ENCODE measurements at regions not wholly inside any gene's neighbourhood (a gene's known extent, or its start where the extent isn't known, plus 50 kb on each side); places are given as distances from the start of the nearest gene placed in this dataset.
"Not testable (repeated sequence)": the region's sequence is repeated elsewhere in the genome, so short reads cannot be mapped to it uniquely, and the experiment has no call there.

GRCh38 chr4:154120690-154121345 lies 331.9 kb upstream of the SFRP2 start:
- no peak overlapping the region for H3K4me3 ChIP-seq (ENCODE audit: low read depth, low read length)
- TF ChIP-seq MYC (IDR thresholded peaks at IDR 0.05; ENCODE audit: low read depth, low read length): no peak
- TF ChIP-seq, protein P1, sequence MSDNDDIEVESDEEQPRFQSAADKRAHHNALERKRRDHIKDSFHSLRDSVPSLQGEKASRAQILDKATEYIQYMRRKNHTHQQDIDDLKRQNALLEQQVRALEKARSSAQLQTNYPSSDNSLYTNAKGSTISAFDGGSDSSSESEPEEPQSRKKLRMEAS (IDR thresholded peaks at IDR 0.05; ENCODE audit: low read depth, low read length): no peak
- no peak for TF ChIP-seq POLR2A (IDR thresholded peaks at IDR 0.05; ENCODE audit: extremely low read depth, insufficient read length)
- TF ChIP-seq, protein P2, sequence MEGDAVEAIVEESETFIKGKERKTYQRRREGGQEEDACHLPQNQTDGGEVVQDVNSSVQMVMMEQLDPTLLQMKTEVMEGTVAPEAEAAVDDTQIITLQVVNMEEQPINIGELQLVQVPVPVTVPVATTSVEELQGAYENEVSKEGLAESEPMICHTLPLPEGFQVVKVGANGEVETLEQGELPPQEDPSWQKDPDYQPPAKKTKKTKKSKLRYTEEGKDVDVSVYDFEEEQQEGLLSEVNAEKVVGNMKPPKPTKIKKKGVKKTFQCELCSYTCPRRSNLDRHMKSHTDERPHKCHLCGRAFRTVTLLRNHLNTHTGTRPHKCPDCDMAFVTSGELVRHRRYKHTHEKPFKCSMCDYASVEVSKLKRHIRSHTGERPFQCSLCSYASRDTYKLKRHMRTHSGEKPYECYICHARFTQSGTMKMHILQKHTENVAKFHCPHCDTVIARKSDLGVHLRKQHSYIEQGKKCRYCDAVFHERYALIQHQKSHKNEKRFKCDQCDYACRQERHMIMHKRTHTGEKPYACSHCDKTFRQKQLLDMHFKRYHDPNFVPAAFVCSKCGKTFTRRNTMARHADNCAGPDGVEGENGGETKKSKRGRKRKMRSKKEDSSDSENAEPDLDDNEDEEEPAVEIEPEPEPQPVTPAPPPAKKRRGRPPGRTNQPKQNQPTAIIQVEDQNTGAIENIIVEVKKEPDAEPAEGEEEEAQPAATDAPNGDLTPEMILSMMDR (IDR thresholded peaks at IDR 0.05; ENCODE audit: low read depth, low read length): no peak
- no peak for DNase-seq (ENCODE audit: low read depth)

DNA sequence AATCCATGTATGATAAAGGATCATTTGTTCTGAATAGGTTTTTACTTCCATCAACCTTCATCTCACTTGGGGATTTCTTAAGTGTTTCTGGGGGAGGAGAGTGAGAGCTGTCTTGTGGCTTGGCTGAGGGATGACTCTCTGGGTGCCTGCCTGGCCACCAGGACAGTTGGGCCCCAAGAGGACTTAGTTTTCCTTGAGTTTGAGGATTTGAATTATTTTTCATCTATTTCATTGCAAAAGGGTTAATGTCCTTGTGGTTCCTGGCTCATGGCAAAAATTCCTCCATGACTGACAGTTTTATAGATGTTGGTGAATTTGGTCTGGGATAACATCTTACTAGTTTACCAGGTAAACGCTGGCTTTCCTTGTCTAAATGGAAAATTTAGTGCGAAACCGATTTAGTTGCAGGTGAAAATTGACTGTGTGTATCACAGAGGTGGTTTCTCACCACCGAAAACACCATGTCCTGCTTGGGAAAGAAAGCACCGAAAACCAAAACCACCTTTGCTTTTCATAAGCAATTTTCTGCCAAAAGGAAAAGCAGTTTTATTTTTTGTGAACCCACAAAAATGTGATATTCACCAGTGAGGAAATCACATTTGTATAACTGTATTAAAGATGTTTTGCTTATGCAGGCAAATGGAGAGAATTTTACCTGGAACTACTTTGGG lies 331.3 kb upstream of the SFRP2 start:
- TF ChIP-seq POLR2A (IDR thresholded peaks at IDR 0.05; ENCODE audit: extremely low read depth, insufficient read length) (no peak), MYC (IDR thresholded peaks at IDR 0.05; ENCODE audit: low read depth, low read length) (no peak)
- TF ChIP-seq, protein P2 (IDR thresholded peaks at IDR 0.05; ENCODE audit: low read depth, low read length): no peak
- TF ChIP-seq, protein P1 (IDR thresholded peaks at IDR 0.05; ENCODE audit: low read depth, low read length): no peak

GRCh38 chr4:154119317-154119716 lies 330.4 kb upstream of the SFRP2 start:
- TF ChIP-seq POLR2A (IDR thresholded peaks at IDR 0.05; ENCODE audit: extremely low read depth, insufficient read length): no peak
- TF ChIP-seq, protein P2 (IDR thresholded peaks at IDR 0.05; ENCODE audit: low read depth, low read length): no peak
- TF ChIP-seq, protein P1 (IDR thresholded peaks at IDR 0.05; ENCODE audit: low read depth, low read length): no peak
- TF ChIP-seq MYC (IDR thresholded peaks at IDR 0.05; ENCODE audit: low read depth, low read length): no peak
- DNase-seq (ENCODE audit: low read depth): no peak
- no peak overlapping the region for H3K4me3 ChIP-seq (ENCODE audit: low read depth, low read length)

More for the DNA sequence above, 331.3 kb upstream of the SFRP2 start:
- DNase-seq (ENCODE audit: low read depth): no peak
- H3K4me3 ChIP-seq (ENCODE audit: low read depth, low read length): no peak overlapping the region

DNA sequence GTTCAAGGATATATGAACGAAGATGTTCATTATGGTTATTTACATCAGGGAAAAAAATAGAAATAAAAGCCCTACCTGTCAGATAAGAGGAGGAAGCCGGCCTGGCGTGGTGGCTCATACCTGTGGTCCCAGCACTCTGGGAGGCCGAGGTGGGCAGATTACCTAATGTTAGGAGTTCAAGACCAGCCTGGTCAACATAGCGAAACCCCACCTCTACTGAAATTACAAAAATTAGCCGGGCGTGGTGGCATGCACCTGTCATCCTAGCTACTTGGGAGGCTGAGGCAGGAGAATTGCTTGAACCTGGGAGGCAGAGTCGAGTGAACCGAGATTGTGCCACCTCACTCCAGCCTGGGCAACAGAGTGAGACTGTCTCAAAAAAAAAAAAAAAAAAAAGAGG lies 328.8 kb upstream of the SFRP2 start:
- not testable (repeated sequence) for H3K4me3 ChIP-seq (ENCODE audit: low read depth, low read length)

DNA sequence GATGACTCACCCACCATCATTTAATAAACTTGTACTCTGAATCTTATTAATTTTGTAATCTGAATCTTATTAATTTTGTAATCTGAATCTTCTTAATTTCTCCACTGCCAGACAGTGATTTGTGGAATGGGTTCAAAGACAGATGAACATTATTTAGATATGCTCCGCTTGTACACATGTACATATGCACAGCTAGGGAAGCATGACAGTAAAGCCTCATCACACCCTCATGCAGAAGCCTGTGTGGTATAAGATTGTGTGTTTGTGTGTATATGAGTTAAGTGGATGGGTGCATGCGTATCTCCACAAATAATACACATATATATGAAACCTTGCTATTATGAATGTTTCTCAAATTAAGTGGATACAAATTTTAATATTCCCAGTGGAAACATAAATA lies 318.5 kb upstream of the SFRP2 start:
- no peak overlapping the region for H3K4me3 ChIP-seq (ENCODE audit: low read depth, low read length)
- no peak for TF ChIP-seq POLR2A (IDR thresholded peaks at IDR 0.05; ENCODE audit: extremely low read depth, insufficient read length)
- TF ChIP-seq, protein P2 (IDR thresholded peaks at IDR 0.05; ENCODE audit: low read depth, low read length): no peak
- no peak for TF ChIP-seq MYC (IDR thresholded peaks at IDR 0.05; ENCODE audit: low read depth, low read length)
- TF ChIP-seq, protein P1 (IDR thresholded peaks at IDR 0.05; ENCODE audit: low read depth, low read length): no peak
- no peak for DNase-seq (ENCODE audit: low read depth)

More for the DNA sequence above, 328.8 kb upstream of the SFRP2 start:
- DNase-seq (ENCODE audit: low read depth): not testable (repeated sequence)

DNA sequence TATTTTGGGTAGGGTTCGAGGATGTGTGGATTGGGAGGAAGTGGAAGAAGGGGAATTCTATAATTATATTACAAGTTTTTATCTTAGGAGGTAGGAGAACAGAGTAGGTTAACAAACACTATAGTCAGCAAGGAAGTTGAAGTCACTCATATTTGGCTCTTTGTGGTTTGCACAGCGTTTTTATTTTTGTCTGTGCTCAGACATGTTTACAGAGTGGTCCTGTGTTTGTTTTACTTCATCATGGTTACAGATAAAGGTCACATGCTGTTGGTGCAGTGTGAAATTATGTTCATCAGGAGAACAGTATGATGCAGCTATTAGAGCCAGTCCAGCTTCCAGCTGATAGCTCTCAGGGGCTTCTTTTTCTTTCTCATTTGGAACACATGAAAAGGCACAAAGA lies 299.9 kb upstream of the SFRP2 start:
- DNase-seq (ENCODE audit: low read depth): no peak
- H3K4me3 ChIP-seq (ENCODE audit: low read depth, low read length): no peak overlapping the region
- TF ChIP-seq MYC (IDR thresholded peaks at IDR 0.05; ENCODE audit: low read depth, low read length) (no peak), POLR2A (IDR thresholded peaks at IDR 0.05; ENCODE audit: extremely low read depth, insufficient read length) (no peak)
- TF ChIP-seq, protein P2 (IDR thresholded peaks at IDR 0.05; ENCODE audit: low read depth, low read length): no peak
- TF ChIP-seq, protein P1 (IDR thresholded peaks at IDR 0.05; ENCODE audit: low read depth, low read length): no peak

All from NB4 (cell line).